ENCODE measurements at regions not wholly inside any gene's neighbourhood (a gene's known extent, or its start where the extent isn't known, plus 50 kb on each side); places are given as distances from the start of the nearest gene placed in this dataset.
"Not testable (repeated sequence)": the region's sequence is repeated elsewhere in the genome, so short reads cannot be mapped to it uniquely, and the experiment has no call there.

DNA sequence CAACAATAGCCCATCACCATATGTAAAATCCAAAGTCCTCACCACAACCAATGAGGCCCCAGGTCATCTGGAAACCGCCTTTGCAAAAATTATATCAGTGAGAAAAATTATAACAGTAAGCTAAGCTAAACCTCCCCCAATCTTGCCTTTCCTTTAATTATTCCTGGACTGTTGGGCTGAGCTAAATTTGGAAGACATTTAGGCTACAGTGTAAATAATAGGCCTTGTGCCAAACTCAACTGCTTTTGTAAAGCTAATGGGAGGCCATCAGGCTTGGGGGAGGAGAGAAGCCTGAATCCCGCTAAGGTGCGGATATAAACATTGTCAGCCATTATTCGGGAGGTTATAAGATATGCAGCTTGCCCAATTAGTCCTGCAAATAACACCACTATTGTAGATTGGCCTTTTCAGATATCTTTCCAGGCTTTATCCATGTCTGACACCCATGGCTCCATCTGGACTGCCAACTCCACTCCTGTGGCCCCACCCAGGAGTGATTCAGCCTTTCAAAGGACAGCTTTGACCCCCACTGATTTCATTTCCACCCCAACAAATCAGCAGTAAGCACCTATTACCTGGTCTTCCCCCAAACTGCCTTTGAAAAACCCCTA lies 53.0 kb upstream of the CA12 start:
- DNase-seq (ENCODE audit: low read depth) = no peak

DNA sequence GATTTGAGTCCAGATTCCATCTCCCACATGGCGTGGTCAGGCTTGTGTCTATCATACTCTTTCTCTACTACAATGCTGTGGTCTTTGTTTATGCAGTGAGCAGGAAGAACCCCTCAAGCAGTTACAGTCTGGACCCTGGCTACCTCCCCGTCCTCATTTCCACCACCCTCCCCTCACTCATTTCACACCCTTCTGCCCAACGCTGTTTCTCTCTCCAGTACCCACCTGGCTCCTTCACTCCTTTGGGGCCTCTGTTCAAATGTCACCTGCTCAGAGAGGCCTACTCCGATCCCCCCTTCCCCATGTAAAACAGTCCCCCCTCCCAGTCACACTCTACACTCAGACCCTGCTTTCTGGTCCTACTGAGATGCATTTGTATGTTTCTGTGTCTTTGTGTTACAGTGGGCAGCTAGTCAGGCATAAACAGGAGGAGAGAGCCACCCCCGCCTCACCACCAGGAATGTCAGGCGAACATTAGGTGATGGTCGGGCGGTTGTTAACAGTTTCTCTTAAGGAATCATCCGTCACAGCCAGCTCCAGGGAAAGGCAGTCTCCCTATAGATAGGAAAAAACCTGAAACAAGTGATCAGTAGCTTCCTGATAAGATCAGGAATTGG lies 53.7 kb upstream of the CA12 start:
- no peak for DNase-seq (ENCODE audit: low read depth)

DNA sequence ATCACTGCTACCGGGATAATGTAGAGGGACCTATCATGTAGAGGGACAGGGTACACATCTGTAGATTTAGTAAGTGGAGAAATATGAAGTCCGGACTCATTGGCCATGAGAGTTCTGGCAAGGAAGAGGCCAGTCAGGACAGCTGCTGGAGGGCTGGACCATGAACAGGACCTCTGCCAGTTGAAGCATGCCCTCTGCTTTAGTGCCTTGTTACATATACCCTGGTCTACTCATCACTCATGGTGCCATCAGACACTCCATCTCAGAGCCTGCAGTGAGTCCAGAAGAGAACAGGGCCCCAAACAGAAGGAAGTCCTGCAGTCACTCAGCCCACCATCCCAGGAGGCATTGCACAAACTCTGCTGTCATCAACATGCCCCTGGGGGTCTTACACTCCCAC lies 54.7 kb upstream of the CA12 start:
- DNase-seq (ENCODE audit: low read depth) = no peak

DNA sequence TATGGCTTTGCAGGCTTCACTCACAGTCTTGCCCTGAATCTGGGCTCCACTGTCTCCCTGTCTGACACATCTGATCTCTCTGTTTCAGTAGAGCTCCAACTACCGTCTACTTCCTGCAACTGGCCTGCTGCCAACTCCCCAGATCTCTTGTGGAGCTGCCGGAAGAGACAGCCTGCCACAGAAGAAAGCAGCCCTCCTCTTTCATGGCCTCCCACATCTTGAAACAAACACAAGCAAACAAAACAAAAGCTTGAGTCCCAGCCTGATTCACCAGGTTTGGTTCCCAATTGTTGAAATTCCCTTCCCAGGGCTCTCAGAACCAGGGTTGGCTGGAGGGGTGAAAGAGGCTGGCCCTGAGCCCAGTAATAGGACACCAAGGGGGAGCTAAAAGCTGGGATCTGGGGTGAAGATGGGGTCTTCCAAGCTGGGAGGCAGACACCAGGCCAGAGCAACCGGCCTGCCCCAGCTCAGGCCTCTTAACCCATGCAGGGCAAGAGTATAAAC lies 55.3 kb upstream of the CA12 start:
- DNase-seq (ENCODE audit: low read depth) = peak; percentile 43

DNA sequence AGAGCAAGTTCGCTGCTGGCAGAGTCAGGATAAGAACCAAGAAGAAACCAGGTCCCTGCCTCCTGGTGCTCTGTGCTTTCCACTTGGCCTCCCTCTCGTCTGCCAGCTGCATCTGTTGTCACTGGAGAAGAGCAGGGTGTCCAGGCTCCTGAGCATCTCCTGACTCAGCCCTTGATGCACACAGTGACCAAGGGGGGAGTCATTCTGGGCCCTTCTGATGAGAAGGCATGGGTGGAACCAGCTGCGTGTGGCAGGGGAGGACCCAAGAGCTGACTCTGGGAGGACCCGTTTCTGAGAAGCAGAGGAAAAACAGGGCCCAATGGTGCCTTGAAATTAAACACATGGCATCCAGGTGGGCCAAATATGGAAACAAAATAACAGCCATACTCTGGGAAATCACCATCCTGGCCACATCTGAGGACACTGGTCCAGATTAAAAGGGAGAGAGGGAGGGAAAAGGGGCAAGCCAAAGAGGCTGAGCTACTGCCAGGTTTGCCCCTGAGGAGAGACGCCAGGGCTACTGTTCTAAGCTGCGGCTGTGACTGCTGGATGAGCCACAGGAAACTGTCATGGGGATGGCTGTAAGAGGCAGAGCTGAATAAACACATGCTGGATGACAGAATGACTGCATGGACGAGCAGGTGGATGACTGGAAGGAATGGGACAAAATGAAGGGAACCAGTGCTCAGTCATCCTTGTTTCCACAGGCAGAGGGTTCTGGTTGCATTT lies 58.1 kb upstream of the CA12 start:
- no peak for DNase-seq (ENCODE audit: low read depth)

DNA sequence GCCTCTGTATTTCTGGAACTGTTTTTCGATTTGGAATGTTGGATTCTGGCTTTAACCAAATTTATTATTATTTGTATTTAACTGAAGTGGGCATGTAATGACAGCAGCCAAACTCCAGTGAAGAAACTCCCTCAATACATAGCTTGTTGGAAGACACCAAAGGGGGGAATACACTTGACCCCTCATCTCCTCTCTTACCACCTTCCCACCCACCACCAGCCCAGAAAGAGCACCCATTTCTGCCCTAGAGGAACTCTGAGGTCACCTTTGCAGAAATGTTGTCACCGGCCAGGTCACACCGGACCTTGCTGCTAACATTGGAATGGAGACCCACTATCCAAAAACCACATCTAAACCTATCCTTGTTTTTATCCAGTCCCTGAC lies 58.6 kb upstream of the CA12 start:
- DNase-seq (ENCODE audit: low read depth) = no peak

DNA sequence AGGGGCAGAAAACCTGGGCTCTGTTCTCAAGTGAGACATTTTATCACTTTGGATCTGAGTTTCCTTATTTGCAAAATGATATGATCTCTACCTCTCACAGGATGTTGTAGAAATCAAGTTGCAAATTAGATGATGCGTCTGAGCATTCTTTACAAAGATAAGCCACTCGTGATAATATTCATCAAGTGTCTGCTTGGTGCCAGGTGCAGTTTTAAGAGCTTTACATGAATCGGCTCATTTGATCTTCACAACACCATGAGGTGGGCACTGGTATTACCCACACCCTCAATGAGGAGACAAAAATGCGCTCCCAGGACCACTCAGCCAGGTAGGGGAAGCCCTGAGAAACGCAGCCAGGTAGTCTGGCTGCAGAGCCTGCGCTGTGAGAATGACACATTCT lies 59.1 kb upstream of the CA12 start:
- DNase-seq (ENCODE audit: low read depth) = no peak

DNA sequence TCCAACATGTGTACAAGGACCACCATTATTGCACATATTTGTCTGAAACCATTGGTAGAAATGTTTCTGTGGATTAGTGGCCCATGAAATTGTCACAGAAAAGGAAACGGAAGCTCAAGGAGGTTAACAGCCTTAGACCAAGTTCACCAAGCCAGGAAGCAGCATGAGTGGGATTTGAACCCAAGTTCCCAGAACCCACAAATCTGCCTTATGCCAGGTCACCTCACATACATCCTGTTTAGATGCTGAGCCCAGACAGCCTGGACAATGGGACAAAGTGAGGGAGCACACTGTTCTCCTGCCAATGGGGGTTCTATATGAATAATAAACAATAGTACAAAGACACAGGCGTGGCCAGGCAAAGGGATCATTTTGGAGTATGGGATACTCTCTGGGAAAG lies 59.6 kb upstream of the CA12 start:
- no peak for DNase-seq (ENCODE audit: low read depth)

DNA sequence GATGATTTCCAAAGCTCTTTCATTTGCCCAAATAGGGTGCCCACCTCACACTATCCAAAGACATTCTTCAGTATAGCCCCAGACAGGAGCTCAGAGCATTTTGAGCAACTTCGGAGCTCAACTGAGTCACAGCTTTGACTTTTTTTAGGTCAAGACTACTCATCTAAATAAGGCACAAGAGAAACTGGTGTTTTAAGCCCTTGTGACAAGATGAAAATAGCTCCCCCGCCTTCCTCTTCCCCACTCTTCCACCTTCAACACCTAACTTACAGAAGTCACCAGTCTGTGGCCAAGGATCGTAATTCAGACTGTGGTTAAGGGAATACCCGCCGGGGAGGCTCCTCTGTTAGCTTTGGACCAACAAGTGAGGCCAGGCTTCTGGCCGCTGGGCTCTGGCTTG lies 60.4 kb upstream of the CA12 start:
- DNase-seq (ENCODE audit: low read depth) = no peak

DNA sequence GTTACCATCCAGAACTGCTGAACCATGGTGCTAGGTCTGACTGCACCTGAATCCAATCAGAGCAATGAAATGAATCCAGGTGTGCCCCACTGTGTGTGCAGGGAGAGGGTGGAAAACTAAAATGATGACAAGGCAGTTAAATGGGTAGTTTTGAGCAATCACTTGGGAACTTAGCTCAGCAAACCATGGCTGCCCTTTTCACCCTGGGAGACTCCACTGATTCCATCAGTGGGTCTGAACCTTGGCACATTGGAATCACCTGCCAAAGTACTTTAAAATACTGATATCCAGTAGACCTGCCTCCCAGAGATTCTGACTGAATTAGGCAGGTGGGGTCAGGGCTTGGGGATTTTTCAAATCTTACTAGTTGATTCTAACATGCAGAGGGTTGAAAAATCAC lies 59.8 kb upstream of the USP3 start:
- DNase-seq (ENCODE audit: low read depth) = no peak

DNA sequence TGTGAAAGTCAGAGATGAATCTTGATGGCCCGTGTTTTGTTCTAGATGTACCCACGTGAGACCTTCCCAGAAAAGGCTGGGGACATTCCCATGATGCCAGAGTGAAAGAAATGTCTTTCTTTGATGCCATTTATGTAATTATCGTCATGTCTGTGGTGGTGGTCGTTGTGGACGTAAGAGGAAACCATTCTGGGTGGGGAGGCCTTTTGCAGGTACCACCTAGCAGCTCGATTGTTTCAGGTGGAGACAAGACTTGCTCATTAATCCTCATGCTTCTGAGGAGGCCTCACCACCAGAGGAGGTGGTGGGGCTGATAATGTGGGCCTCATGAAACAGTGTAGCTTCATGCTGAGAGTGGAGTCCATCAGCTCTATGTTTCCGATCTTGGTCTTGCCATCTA lies 58.1 kb upstream of the USP3 start:
- no peak for DNase-seq (ENCODE audit: low read depth)

DNA sequence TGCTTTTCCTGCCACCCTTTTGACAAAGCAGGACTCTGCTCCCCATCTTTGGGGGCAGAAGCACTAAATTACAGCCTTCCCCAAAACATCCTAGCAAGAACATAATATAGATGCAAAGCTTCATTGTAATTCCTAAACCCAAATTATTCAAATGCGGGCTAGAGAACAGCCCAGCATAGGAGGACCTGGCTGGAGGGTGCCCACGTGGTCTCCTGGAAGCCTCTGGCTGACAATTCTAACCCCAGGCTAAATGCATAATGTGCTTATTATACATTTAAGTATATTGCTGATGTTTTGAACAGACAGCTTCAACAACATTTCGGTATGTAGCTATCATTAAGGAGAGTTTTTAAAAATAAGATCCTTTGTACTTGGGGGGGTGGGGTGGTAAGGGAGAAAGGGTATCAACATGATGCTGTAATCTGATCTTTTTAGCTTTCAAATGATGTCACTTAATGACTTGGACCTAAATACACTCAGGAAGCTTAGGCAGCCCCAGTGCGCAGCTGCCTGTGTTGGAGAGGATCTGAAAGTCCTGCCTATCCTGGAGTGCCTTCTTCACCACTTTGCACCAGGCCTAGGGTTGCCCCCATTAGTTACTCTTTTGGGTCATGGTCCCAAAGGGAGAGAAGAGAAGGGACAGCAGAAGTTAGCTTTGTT lies 57.2 kb upstream of the USP3 start:
- DNase-seq (ENCODE audit: low read depth) = no peak

DNA sequence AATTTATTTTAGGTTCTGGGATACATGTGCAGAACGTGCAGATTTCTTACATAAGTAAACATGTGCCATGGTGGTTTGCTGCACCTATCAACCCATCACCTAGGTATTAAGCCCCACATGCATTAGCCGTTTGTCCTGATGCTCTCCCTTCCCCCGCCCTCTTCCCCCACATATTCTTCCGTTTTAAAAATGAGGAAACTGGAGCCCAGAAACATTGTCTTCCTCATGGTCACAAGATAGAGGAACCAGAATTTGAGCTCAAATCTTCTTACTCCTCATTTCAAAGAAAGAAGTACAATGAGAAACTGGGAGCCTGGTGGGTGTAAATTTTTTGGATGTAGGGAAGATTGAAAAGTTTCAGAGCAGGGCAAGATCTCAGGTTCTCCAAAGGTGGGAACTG lies 56.1 kb upstream of the USP3 start:
- no peak for DNase-seq (ENCODE audit: low read depth)

DNA sequence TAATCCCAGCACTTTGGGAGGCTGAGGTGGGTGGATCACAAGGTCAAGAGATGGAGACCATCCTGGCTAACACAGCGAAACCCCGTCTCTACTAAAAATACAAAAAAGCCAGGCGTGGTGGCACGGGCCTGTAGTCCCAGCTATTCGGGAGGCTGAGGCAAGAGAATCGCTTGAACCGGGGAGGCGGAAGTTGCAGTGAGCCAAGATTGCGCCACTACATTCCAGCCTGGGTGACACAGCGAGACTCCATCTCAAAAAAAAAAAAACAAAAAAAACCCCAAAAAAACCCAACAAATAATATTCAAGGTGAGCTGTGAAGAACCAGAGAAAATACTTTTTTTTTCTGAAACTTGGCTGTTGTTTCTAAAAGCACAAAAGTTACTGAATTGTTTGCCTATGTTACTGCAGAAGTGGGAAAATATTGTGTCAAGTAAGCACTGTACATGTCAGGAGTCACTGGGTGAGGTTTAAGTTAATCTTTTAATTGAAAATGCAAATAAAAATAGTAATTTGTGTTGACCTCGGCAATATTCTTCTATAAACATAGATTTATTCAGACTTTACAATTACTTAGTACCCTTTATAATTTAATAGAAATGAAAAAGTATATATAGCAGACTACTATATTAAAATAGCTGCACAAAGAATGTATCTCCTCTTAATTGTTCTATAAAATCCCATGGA lies 55.4 kb upstream of the USP3 start:
- DNase-seq (ENCODE audit: low read depth) = not testable (repeated sequence)

DNA sequence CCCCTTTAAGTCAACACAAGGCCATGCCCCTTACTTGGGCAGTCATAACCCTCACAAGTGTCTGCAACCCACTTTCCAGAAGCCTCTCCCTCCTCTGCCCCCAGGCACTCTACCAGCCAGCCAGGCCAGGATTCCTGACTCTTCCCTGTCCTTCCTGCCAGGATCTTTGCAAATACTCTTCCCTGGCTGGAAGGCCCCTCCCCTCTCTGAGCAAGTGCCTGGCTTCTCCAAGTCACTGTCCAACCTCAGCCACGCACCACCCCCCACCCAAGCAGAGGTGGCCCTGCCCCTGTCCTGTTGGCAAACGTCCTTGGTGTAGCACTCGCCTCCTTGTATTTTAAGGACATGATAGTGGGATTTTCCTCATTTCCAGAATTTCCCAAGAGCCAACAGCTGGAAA lies 54.7 kb upstream of the USP3 start:
- DNase-seq (ENCODE audit: low read depth) = no peak

DNA sequence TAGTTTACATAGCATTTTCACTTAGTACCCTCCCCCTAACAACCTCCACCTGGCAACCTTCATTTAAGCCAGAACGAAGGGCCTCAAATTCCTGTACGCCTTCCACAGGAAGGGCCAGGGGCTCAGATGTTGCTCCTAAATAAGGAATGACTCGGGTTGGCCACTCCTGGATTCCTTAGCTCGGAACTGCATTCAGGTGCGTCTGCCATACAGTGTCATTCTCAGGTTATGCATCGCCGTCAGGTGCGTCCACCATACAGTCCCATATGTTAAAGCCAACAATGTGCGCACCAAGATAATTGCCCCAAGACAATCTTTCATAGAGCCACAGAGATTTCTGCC lies 53.5 kb upstream of the USP3 start:
- no peak for DNase-seq (ENCODE audit: low read depth)

DNA sequence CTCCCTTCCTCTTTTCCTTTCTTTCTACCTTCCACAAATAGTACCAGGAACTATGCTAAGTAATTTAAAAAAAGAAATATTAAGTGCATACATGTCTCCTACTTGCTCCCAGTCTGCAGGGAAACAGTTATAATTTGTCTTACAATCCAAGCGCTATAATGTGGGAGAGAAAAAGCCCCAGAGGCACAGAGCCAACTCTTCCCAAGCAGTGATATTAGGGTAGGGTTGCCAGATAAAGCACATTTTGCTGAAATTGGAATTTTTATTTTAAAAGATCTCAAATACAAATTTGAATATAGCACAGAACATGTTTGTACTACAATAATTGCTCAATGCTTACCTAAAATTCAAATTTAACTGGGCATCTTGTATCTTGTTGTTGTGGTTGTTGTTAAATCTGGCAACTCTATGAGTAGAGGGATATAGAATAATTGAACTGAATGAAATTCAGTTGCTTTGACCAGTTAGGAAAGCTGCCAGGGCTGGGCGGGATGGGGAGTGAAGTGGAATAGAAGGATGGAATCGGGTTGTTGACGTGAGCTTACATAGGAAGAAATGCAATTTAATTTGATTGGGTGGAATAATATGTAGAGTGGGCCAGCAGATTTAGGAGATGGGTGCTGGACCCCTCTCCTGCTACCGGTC lies 52.6 kb upstream of the USP3 start:
- no peak for DNase-seq (ENCODE audit: low read depth)

DNA sequence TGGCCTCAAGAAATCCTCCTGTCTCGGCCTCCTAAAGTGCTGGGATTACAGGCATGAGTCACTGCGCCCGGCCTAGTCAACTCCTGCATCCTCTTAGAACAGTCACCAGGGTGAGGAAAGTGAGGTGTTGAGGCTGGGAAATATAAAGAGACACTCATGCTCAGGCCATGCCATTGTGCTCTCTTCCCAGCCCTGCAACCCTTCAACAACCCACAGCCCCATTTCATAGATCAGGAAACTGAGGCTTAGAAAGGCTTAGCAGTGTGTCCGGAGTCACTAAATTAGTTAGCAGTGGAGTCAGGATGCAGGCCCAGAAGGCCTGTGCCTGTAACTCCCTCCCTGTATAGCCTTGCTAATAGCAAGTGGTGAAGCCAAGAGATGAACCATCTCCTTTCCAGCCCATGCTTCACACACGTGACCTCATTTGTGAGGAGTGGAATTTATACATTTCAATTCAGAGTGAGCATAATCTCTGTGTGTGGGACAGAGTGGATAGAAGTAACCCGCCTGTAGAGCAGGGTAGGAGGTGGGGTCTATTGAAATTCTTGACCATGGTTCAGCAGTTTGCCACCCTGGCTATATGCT lies 51.7 kb upstream of the USP3 start:
- DNase-seq (ENCODE audit: low read depth) = no peak

DNA sequence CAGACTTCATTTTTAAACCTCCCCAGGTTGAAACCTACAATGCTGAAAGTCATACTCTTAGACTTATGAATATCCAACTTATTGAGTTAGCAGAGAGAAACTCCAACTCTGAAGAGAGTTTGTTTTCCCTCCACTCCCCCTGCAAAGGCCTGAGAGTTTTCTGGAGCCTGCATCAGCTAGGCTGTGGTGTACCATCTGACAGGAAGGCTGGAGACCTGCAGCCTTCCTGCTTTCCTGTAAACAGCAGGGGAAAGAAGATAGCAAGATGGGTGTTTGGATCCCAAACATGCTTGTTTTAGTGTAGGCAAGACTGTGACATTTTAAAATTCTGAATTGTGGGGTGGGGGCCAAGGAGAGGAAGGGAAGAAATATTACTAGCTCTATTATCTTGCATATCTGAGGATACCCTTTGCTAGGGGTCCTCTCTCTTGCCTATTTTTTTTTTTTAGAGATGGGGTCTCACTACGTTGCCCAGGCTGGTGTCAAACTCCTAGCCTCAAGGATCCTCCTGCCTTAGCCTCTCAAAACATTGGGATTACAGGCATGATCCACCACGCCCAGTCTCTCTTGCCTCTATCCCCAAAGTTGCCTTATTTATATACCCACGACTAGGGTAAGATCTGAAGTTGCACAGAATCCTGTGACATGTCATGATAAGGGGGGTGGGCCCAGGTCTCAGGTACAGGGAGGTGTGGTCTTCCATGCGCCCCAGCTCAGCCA lies 51.0 kb upstream of the USP3 start:
- no peak for DNase-seq (ENCODE audit: low read depth)

DNA sequence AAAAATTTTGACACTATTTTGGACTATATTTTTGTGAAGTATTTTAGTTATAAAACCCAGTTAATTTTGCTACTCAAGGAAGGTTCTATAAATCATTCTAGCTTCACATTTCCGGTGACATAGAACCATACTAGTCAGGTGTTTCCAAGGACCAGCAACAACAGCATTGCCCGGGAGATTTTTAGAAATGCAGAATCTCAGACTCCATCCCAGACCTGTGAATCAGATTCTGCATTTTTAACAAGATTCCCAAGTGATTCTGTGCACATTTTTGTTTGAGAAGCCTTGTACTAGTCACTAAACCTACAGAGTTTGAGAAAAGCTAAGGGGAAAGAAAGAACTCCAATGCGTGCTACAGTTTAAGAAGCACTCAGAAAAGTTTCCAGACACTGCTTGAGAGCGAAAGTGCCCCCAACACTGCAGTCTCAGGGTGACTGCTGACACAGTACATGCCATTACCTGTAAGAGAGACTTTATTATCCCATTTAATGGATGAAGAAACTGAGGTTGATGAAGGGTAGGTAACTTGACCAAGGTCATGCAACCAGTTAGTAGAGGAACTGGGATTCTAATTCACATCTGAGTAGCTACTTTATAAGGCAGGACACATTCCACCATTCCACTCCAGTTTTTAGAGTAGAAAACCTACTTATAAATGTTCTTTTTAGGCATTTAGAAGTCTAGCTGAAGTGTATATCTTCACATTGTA lies 49.7 kb upstream of the USP3 start:
- DNase-seq (ENCODE audit: low read depth) = no peak

Measured in GM04503 (cell line).